BE2C (cell line): ENCODE measurements at regions not wholly inside any gene's neighbourhood (a gene's known extent, or its start where the extent isn't known, plus 50 kb on each side); places are given as distances from the start of the nearest gene placed in this dataset.

Source experiments
- DNase-seq: peaks from one replicate; pipeline ENCODE4 v3.0.0-alpha.2; 2020
- H3K27me3 ChIP-seq: fragments of 250-450 bp; sonication (Bioruptor Pico); 2 replicates; pipeline ENCODE4 v1.5.1; 2020; ENCODE audit warnings: mild to moderate bottlenecking
- H3K36me3 ChIP-seq: fragments of 250-450 bp; sonication (Bioruptor Pico); 2 replicates; pipeline ENCODE4 v1.5.1; 2020; ENCODE audit warnings: mild to moderate bottlenecking
- H3K4me1 ChIP-seq: fragments of 250-450 bp; sonication (Bioruptor Pico); 2 replicates; pipeline ENCODE4 v1.5.1; 2020
- H3K4me3 ChIP-seq: 2 replicates; pipeline ENCODE4 v1.5.1; 2011; ENCODE audit warnings: low read depth, low read length
- H3K9me3 ChIP-seq: fragments of 250-450 bp; sonication (Bioruptor Pico); 2 replicates; pipeline ENCODE4 v1.5.1; 2020
- TF ChIP-seq, protein P1 (sequence below): IDR thresholded peaks from 2 replicates; pipeline ENCODE4 v1.5.1; 2012; ENCODE audit warnings: mild to moderate bottlenecking, low read depth, low read length

DNA sequence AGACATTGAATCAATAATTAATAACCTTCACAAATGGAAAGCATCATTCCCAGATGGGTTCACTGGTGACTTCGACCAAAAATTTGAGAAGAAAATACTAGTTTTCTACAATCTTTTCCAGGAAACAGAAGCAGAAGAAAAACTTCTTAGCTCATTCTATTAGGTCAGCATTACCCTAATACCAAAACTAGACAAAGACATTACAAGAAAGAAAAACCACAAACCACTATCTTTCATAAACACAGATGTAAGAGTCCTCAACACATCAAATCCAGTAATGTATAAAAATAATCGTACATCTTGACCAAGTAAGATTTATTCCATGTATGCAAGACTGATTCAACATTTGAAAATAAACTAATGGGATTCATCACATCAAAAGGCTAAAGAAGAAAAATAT, 64.0 kb upstream of the CDK1 start:
- no peak for DNase-seq
- H3K4me1 ChIP-seq = no peaks in the 10 kb centered on the region
- TF ChIP-seq, protein P1, sequence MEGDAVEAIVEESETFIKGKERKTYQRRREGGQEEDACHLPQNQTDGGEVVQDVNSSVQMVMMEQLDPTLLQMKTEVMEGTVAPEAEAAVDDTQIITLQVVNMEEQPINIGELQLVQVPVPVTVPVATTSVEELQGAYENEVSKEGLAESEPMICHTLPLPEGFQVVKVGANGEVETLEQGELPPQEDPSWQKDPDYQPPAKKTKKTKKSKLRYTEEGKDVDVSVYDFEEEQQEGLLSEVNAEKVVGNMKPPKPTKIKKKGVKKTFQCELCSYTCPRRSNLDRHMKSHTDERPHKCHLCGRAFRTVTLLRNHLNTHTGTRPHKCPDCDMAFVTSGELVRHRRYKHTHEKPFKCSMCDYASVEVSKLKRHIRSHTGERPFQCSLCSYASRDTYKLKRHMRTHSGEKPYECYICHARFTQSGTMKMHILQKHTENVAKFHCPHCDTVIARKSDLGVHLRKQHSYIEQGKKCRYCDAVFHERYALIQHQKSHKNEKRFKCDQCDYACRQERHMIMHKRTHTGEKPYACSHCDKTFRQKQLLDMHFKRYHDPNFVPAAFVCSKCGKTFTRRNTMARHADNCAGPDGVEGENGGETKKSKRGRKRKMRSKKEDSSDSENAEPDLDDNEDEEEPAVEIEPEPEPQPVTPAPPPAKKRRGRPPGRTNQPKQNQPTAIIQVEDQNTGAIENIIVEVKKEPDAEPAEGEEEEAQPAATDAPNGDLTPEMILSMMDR = no peak
- no peak overlapping the region for H3K4me3 ChIP-seq
- H3K36me3 ChIP-seq = no peaks in the 10 kb centered on the region
- no peaks in the 10 kb centered on the region for H3K9me3 ChIP-seq
- no peaks in the 10 kb centered on the region; the same call in 1 of the 2 replicates for H3K27me3 ChIP-seq

DNA sequence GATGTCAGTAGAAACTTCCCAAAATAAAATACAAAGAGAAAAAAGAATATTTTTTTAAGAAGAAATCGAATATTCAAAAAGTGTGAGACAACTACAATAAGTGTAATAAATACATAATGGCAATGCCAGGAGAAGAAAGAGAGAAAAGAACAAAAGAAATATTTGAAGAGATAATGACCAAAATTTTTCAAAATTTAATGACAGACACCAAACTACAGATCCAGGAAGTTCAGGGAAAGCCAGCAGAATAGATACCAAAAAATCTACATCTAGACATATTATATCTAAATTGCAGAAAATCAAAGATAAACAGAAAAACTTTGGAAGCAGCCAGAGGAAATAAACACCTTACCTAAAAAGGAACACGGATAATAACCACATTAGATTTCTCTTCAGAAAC, 66.8 kb upstream of the CDK1 start:
- no peak overlapping the region for H3K4me3 ChIP-seq
- no peaks in the 10 kb centered on the region for H3K36me3 ChIP-seq
- no peak for DNase-seq
- H3K9me3 ChIP-seq = no peaks in the 10 kb centered on the region
- TF ChIP-seq, protein P1 = no peak
- no peaks in the 10 kb centered on the region for H3K4me1 ChIP-seq
- H3K27me3 ChIP-seq = no peaks in the 10 kb centered on the region; the same call in 1 of the 2 replicates

DNA sequence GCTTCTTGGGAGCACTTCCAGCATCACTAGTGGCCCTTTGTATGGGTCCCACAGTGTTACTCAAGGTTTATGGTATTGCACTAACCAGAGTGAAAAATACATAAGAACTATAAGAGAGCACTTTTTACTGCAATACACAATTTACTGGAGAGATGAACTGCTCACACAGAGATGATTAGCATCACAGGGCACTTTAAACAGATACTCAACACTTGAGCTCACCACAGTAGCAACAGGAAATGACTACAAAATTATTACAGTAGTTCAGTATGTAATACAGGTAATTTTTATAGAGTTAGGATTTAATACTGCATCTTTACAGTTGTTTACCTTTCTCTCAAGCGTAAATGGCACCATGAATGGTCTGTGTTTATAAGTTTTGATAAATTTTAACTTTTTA, 68.2 kb upstream of the CDK1 start:
- no peaks in the 10 kb centered on the region for H3K9me3 ChIP-seq
- DNase-seq = no peak
- H3K36me3 ChIP-seq = no peaks in the 10 kb centered on the region
- TF ChIP-seq, protein P1 = no peak
- H3K4me1 ChIP-seq = no peaks in the 10 kb centered on the region
- no peak overlapping the region for H3K4me3 ChIP-seq
- no peaks in the 10 kb centered on the region; the same call in 1 of the 2 replicates for H3K27me3 ChIP-seq

DNA sequence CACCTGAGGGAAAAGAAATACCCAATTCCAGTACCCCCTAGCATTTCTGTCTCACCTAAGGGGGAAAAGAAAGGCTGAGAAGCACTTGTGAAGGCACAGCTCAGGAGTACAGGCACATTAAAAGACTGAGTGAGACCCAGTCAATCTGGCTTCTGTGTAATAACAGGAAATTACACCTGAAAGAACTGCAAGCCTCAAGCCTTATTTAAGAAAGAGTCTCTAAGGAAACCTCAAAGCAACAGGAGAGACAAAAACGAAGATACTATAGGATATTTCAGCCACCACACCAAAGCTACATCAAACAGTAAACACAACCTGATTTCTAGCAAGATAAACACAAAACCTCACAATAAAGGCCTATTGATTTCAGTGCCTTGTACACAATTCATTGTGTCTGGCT, 69.6 kb upstream of the CDK1 start:
- no peak overlapping the region for H3K4me3 ChIP-seq
- no peaks in the 10 kb centered on the region for H3K9me3 ChIP-seq
- no peaks in the 10 kb centered on the region for H3K36me3 ChIP-seq
- H3K27me3 ChIP-seq = no peaks in the 10 kb centered on the region; the same call in 1 of the 2 replicates
- TF ChIP-seq, protein P1 = no peak
- H3K4me1 ChIP-seq = no peaks in the 10 kb centered on the region
- no peak for DNase-seq

DNA sequence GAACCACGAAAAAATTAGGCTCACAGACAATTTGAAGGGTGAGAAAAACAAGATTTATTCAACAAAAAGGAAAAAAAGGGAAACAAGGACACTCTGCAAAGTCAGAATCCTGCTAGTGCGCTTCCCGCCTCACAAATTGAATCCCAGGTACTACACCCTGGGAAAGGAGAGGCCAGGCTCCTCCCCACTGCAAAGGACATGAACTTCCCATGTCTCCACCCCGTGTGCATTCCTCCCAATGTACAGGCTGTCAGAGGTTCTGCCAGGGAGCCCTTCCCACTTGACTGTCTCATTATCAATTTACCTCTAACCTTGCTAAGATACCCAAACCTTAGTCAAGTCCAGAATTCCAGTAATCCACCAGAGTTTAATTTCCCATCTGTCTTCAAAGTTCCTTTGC, 70.4 kb upstream of the CDK1 start:
- no peaks in the 10 kb centered on the region for H3K4me1 ChIP-seq
- DNase-seq = no peak
- H3K27me3 ChIP-seq = no peaks in the 10 kb centered on the region; the same call in 1 of the 2 replicates

DNA sequence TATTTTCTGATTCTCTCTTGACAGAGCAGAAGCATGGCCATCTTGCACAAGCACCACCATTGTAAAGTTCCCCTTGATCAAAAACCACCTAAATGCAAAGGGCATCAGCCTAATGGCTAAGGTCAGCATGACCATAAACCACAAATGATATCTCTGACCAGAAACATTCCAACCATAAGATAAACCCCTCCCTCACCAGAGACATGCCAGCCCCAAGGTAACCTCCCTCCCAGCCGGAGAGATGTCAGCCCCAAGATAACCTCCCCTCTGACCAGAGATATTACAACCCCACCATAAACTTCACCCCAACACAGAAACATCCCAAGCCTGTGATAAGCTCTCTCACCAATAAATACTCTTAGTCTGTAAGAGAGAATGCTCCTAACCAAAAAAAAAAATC, 72.1 kb upstream of the CDK1 start:
- DNase-seq = no peak
- no peaks in the 10 kb centered on the region for H3K27me3 ChIP-seq
- no peaks in the 10 kb centered on the region for H3K4me1 ChIP-seq
- no peaks in the 10 kb centered on the region for H3K9me3 ChIP-seq
- TF ChIP-seq, protein P1 = no peak
- H3K4me3 ChIP-seq = no peak overlapping the region
- no peaks in the 10 kb centered on the region for H3K36me3 ChIP-seq

More for the DNA sequence above, 70.4 kb upstream of the CDK1 start:
- Histone ChIP-seq H3K4me3 (no peak overlapping the region), H3K9me3 (no peaks in the 10 kb centered on the region), H3K36me3 (no peaks in the 10 kb centered on the region)
- TF ChIP-seq, protein P1 = no peak
